ENCODE measurements at regions not wholly inside any gene's neighbourhood (a gene's known extent, or its start where the extent isn't known, plus 50 kb on each side); places are given as distances from the start of the nearest gene placed in this dataset.

GRCh38 chr2:56718413-56718812, 534.6 kb downstream of the CCDC85A start:
- Histone ChIP-seq H3K9me3 (no peaks in the 10 kb centered on the region), H3K27ac (no peak overlapping the region), H3K27me3 (no peaks in the 10 kb centered on the region), H3K36me3 (no peaks in the 10 kb centered on the region), H3K4me3 (no peak overlapping the region), H3K4me1 (no peaks in the 10 kb centered on the region)
- WGBS, 2 donors: 73 to 85% methylated on average over 4 of the region's 4 CpGs
- intact Hi-C loops (cut with DNase I): no loop called here
- TF ChIP-seq POLR2A (IDR thresholded peaks at IDR 0.05) (no peak), CTCF (IDR thresholded peaks at IDR 0.05) (no peak), POLR2AphosphoS5 (IDR thresholded peaks at IDR 0.05) (no peak), EP300 (IDR thresholded peaks at IDR 0.05) (no peak)
- DNase-seq: no peak

- TF ChIP-seq CTCF (IDR thresholded peaks at IDR 0.05): no peak
- TF ChIP-seq POLR2A (IDR thresholded peaks at IDR 0.05): no peak
- TF ChIP-seq POLR2AphosphoS5 (IDR thresholded peaks at IDR 0.05): no peak
- TF ChIP-seq EP300 (IDR thresholded peaks at IDR 0.05): no peak
- WGBS, 2 donors: 76 to 84% methylated on average over 1 of the region's 1 CpG
Observed at GRCh38 chr2:56729212-56729611, 545.4 kb downstream of the CCDC85A start.

GRCh38 chr2:56732946-56733345, 549.2 kb downstream of the CCDC85A start:
- WGBS, 2 donors: 76 to 83% methylated on average over 2 of the region's 2 CpGs
- H3K27me3 ChIP-seq: no peaks in the 10 kb centered on the region
- TF ChIP-seq CTCF (IDR thresholded peaks at IDR 0.05): no peak
- no peak for TF ChIP-seq EP300 (IDR thresholded peaks at IDR 0.05)
- no peak for TF ChIP-seq POLR2AphosphoS5 (IDR thresholded peaks at IDR 0.05)
- no peak for TF ChIP-seq POLR2A (IDR thresholded peaks at IDR 0.05)
- H3K27ac ChIP-seq: no peak overlapping the region
- peaks cover 0 to 6% (median 1%) of the 10 kb centered on the region in 4 donors for H3K9me3 ChIP-seq
- H3K36me3 ChIP-seq: no peaks in the 10 kb centered on the region
- no peak for DNase-seq
- no peak overlapping the region for H3K4me3 ChIP-seq
- H3K4me1 ChIP-seq: no peaks in the 10 kb centered on the region
- intact Hi-C loops (cut with DNase I): no loop called here

More at GRCh38 chr2:56729212-56729611, 545.4 kb downstream of the CCDC85A start:
- no peaks in the 10 kb centered on the region for H3K27me3 ChIP-seq
- H3K36me3 ChIP-seq: no peaks in the 10 kb centered on the region
- H3K27ac ChIP-seq: no peak overlapping the region
- DNase-seq: no peak
- intact Hi-C loops (cut with DNase I): no loop called here
- H3K4me1 ChIP-seq: no peaks in the 10 kb centered on the region
- H3K4me3 ChIP-seq: no peak overlapping the region
- peaks cover 0 to 12% (median under 1%) of the 10 kb centered on the region in 4 donors for H3K9me3 ChIP-seq

GRCh38 chr2:56739413-56739812, 555.6 kb downstream of the CCDC85A start:
- WGBS, 2 donors: 53 to 60% methylated on average over 1 of the region's 1 CpG
- TF ChIP-seq POLR2AphosphoS5 (IDR thresholded peaks at IDR 0.05) (no peak), EP300 (IDR thresholded peaks at IDR 0.05) (no peak), CTCF (IDR thresholded peaks at IDR 0.05) (no peak), POLR2A (IDR thresholded peaks at IDR 0.05) (no peak)
- DNase-seq: no peak
- intact Hi-C loops (cut with DNase I): no loop called here
- peaks cover 0 to 5% (median 1%) of the 10 kb centered on the region in 4 donors for H3K9me3 ChIP-seq
- no peaks in the 10 kb centered on the region for H3K27me3 ChIP-seq
- no peak overlapping the region for H3K27ac ChIP-seq
- H3K4me1 ChIP-seq: no peaks in the 10 kb centered on the region
- no peaks in the 10 kb centered on the region for H3K36me3 ChIP-seq
- no peak overlapping the region for H3K4me3 ChIP-seq

GRCh38 chr2:56741601-56742102, 557.9 kb downstream of the CCDC85A start:
- no peaks in the 10 kb centered on the region for H3K27me3 ChIP-seq
- H3K4me1 ChIP-seq: no peaks in the 10 kb centered on the region
- no peak for DNase-seq
- H3K4me3 ChIP-seq: no peak overlapping the region
- intact Hi-C loops (cut with DNase I): no loop called here
- TF ChIP-seq CTCF (IDR thresholded peaks at IDR 0.05) (no peak), POLR2AphosphoS5 (IDR thresholded peaks at IDR 0.05) (no peak), POLR2A (IDR thresholded peaks at IDR 0.05) (no peak), EP300 (IDR thresholded peaks at IDR 0.05) (no peak)
- WGBS, 2 donors: 73 to 82% methylated on average over 5 of the region's 5 CpGs
- H3K36me3 ChIP-seq: no peaks in the 10 kb centered on the region
- H3K27ac ChIP-seq: no peak overlapping the region
- no peaks in the 10 kb centered on the region for H3K9me3 ChIP-seq
